MCF 10A (cell line): ENCODE measurements at regions not wholly inside any gene's neighbourhood (a gene's known extent, or its start where the extent isn't known, plus 50 kb on each side); places are given as distances from the start of the nearest gene placed in this dataset.
A peak's percentile ranks its signal among the peaks of the same experiment; 100 is the strongest.

Experiments used
- BruUV-seq: library from RNA; stranded (reverse); fragments of 400-500 nt; replicated peaks from 2 replicates; lab custom pipeline; 2021; lab: Mats Ljungman, UMichigan
- CTCF ChIA-PET: fragments of 300-600 bp; sonication (Branson Sonifier 250); formaldehyde crosslinking; extraction: SDS; loops from one replicate; lab custom pipeline; 2021; ENCODE audit warnings: antibody characterized with exemption, inconsistent platforms; lab: Yijun Ruan, JAX
- POLR2A ChIA-PET: fragments of 300-600, 350-650 bp; sonication (Branson Sonifier 250); formaldehyde crosslinking; extraction: SDS; loops from one replicate; lab custom pipeline; 2020; ENCODE audit warnings: antibody characterized with exemption, inconsistent platforms; lab: Yijun Ruan, JAX
- DNase-seq: peaks from one replicate; pipeline ENCODE4 v3.0.0-alpha.2; 2018; ENCODE audit not compliant: unreplicated experiment
- H3K27ac Mint-ChIP-seq: one replicate; pipeline ENCODE4 v1.8.0; 2022; ENCODE audit warnings: mild to moderate bottlenecking, low read depth, mixed read lengths; ENCODE audit not compliant: unreplicated experiment
- H3K27me3 Mint-ChIP-seq: one replicate; pipeline ENCODE4 v1.8.0; 2022; ENCODE audit warnings: mixed read lengths; ENCODE audit not compliant: insufficient read depth, unreplicated experiment
- H3K36me3 Mint-ChIP-seq: one replicate; pipeline ENCODE4 v1.8.0; 2022; ENCODE audit warnings: mild to moderate bottlenecking, moderate library complexity, mixed read lengths; ENCODE audit not compliant: insufficient read depth, unreplicated experiment
- H3K4me1 Mint-ChIP-seq: one replicate; pipeline ENCODE4 v1.8.0; 2022; ENCODE audit warnings: mixed read lengths; ENCODE audit not compliant: insufficient read depth, unreplicated experiment
- H3K4me3 Mint-ChIP-seq: one replicate; pipeline ENCODE4 v1.8.0; 2022; ENCODE audit warnings: mild to moderate bottlenecking, moderate library complexity, mixed read lengths; ENCODE audit not compliant: unreplicated experiment
- H3K9me3 Mint-ChIP-seq: one replicate; pipeline ENCODE4 v1.8.0; 2022; ENCODE audit warnings: mixed read lengths; ENCODE audit not compliant: unreplicated experiment
- CTCF ChIP-seq: fragments of 200-600 bp; IDR thresholded peaks from one replicate; pipeline ENCODE4 v1.8.0; 2022; ENCODE audit warnings: antibody characterized with exemption, mild to moderate bottlenecking; ENCODE audit not compliant: unreplicated experiment
- intact Hi-C: fragments of 100-400 bp; cut with micrococcal nuclease; formaldehyde crosslinking; loops from 2 replicates; pipeline ENCODE4 v1.14.1; 2022

DNA sequence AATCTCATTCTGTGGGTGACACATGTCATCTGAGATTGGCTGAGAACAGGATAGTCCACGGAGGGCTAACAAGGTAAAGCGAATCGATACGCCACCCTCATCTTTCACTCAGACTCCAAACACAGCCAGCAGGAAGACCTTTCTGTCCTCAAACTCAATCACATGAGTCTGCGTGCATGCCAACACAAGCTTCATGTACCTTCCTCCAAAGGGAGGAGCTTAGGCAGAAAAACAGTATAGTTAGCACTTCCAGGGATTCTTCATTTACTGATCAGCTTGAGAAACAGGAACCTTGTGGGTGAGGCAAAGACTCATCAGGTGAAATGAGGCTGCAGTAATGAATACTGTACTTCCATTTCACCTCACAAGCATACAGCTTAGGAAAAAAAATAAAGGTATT lies 767.1 kb upstream of the API5 start:
- ChIA-PET CTCF (interaction anchor here (1.4 to 1.6 kb wide), 2 partner anchors 18 to 738 kb away, joined by 3 read pairs; no protein-coding TSS in a partner anchor), POLR2A (no interaction called here)
- Mint-ChIP-seq H3K4me3 (no peak overlapping the region), H3K27me3 (no peaks in the 10 kb centered on the region), H3K27ac (no peak overlapping the region), H3K4me1 (peaks cover 6% of the 10 kb centered on the region), H3K9me3 (peaks cover 12% of the 10 kb centered on the region), H3K36me3 (no peaks in the 10 kb centered on the region)
- intact Hi-C loops: no loop called here
- no peak for TF ChIP-seq CTCF
- BruUV-seq: no TSS peak
- DNase-seq: no peak

GRCh38 chr11:42545954-42546353 lies 765.8 kb upstream of the API5 start:
- no peak for DNase-seq
- no TSS peak for BruUV-seq
- Mint-ChIP-seq H3K27me3 (no peaks in the 10 kb centered on the region), H3K36me3 (no peaks in the 10 kb centered on the region), H3K4me3 (no peak overlapping the region), H3K4me1 (peaks cover 6% of the 10 kb centered on the region), H3K27ac (peak overlapping the region; percentile 7), H3K9me3 (peaks cover 12% of the 10 kb centered on the region)
- intact Hi-C loops: no loop called here
- TF ChIP-seq CTCF: no peak
- POLR2A ChIA-PET: no interaction called here
- CTCF ChIA-PET: interaction anchor here (1.4 kb wide), 1 partner anchor 736 kb away, joined by 3 read pairs; no protein-coding TSS in a partner anchor

DNA sequence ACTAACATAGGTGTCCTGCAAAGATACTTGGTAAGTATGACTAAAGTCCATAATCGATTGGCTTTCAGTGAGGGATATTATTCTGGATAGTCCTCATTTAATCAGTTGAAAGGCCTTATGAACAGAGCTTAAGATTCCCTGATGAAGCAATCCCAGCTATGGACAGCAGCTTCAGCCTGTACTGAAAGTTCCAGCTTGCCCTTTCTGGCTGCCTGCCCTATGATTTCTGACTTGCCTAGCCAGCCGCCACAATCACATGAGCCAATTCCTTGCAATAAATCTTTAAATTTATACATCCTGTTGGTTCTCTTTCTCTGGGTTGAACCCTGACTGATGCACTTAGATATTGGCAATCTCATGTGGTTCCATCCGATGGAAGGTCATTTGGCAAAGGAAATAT lies 759.0 kb upstream of the API5 start:
- H3K4me3 Mint-ChIP-seq: no peak overlapping the region
- H3K27me3 Mint-ChIP-seq: no peaks in the 10 kb centered on the region
- no peak for TF ChIP-seq CTCF
- H3K4me1 Mint-ChIP-seq: peaks cover 9% of the 10 kb centered on the region
- ChIA-PET CTCF (interaction anchor here (0.7 to 1.0 kb wide), 3 partner anchors 729 to 1174 kb away, joined by 3 to 5 read pairs (median 3); no protein-coding TSS in a partner anchor), POLR2A (interaction anchor here (0.8 kb wide), 1 partner anchor 760 kb away, joined by 3 read pairs; no protein-coding TSS in a partner anchor)
- no peak overlapping the region for H3K27ac Mint-ChIP-seq
- H3K9me3 Mint-ChIP-seq: no peaks in the 10 kb centered on the region
- DNase-seq: no peak
- H3K36me3 Mint-ChIP-seq: no peaks in the 10 kb centered on the region
- intact Hi-C loops: no loop called here
- BruUV-seq: no TSS peak

- peaks cover 9% of the 10 kb centered on the region for H3K4me1 Mint-ChIP-seq
- H3K4me3 Mint-ChIP-seq: no peak overlapping the region
- DNase-seq: no peak
- ChIA-PET POLR2A (interaction anchor here (0.6 to 1.3 kb wide), 2 partner anchors 10 to 327 kb away, joined by 3 to 4 read pairs; no protein-coding TSS in a partner anchor), CTCF (interaction anchor here (0.6 to 0.9 kb wide), 2 partner anchors 729 to 1100 kb away, joined by 3 read pairs; no protein-coding TSS in a partner anchor)
- H3K27ac Mint-ChIP-seq: no peak overlapping the region
- no peak for TF ChIP-seq CTCF
- H3K36me3 Mint-ChIP-seq: no peaks in the 10 kb centered on the region
- BruUV-seq: no TSS peak
- H3K9me3 Mint-ChIP-seq: peaks cover 6% of the 10 kb centered on the region
- intact Hi-C loops: no loop called here
- no peaks in the 10 kb centered on the region for H3K27me3 Mint-ChIP-seq
Measured at GRCh38 chr11:42555190-42555589, 756.6 kb upstream of the API5 start.
